H9 (cell line): ENCODE measurements at regions not wholly inside any gene's neighbourhood (a gene's known extent, or its start where the extent isn't known, plus 50 kb on each side); places are given as distances from the start of the nearest gene placed in this dataset.

ENCODE experiments used
- DNase-seq: peaks from one replicate; pipeline ENCODE4 v3.0.0-alpha.2; 2017
- H2AFZ ChIP-seq: one replicate; pipeline ENCODE4 v1.6.1; 2013; ENCODE audit warnings: mild to moderate bottlenecking, low read length, control low read depth, moderate library complexity
- H2AK5ac ChIP-seq: 2 replicates; pipeline ENCODE4 v1.6.1; 2013; ENCODE audit warnings: low read length, control low read depth, mixed read lengths; ENCODE audit not compliant: insufficient read length
- H2BK120ac ChIP-seq: one replicate; pipeline ENCODE4 v1.6.1; 2013; ENCODE audit warnings: low read depth, mild to moderate bottlenecking, low read length, control low read depth, inconsistent platforms; ENCODE audit not compliant: poor library complexity, severe bottlenecking
- H2BK12ac ChIP-seq: 2 replicates; pipeline ENCODE4 v1.6.1; 2013; ENCODE audit warnings: low read length, control low read depth, mixed read lengths, low read depth; ENCODE audit not compliant: insufficient read length
- H2BK15ac ChIP-seq: 2 replicates; pipeline ENCODE4 v1.6.1; 2013; ENCODE audit warnings: low read depth, low read length, control low read depth
- H2BK20ac ChIP-seq: one replicate; pipeline ENCODE4 v1.6.1; 2013; ENCODE audit warnings: low read depth, mild to moderate bottlenecking, low read length, control low read depth, inconsistent platforms; ENCODE audit not compliant: poor library complexity, severe bottlenecking
- H2BK5ac ChIP-seq: 2 replicates; pipeline ENCODE4 v1.6.1; 2013; ENCODE audit warnings: low read length, control low read depth, mixed read lengths; ENCODE audit not compliant: insufficient read length
- H3K14ac ChIP-seq: 2 replicates; pipeline ENCODE4 v1.6.1; 2013; ENCODE audit warnings: low read length, control low read depth; ENCODE audit not compliant: insufficient read depth
- H3K18ac ChIP-seq: 2 replicates; pipeline ENCODE4 v1.6.1; 2013; ENCODE audit warnings: low read depth, mild to moderate bottlenecking, mixed read lengths, low read length, control low read depth; ENCODE audit not compliant: insufficient read length
- H3K23ac ChIP-seq: 2 replicates; pipeline ENCODE4 v1.6.1; 2013; ENCODE audit warnings: low read length, control low read depth, mixed read lengths, low read depth; ENCODE audit not compliant: insufficient read length
- H3K23me2 ChIP-seq: 2 replicates; pipeline ENCODE4 v1.6.1; 2013; ENCODE audit warnings: low read depth, mild to moderate bottlenecking, mixed read lengths, low read length, control low read depth; ENCODE audit not compliant: insufficient read length, poor library complexity, severe bottlenecking
- H3K27ac ChIP-seq: 2 replicates; pipeline ENCODE4 v1.5.1; 2013; ENCODE audit warnings: low read length, control low read depth, mixed read lengths, low read depth; ENCODE audit not compliant: insufficient read length
- H3K27me3 ChIP-seq: 2 replicates; pipeline ENCODE4 v1.6.1; 2013; ENCODE audit warnings: low read length, control low read depth, inconsistent platforms; ENCODE audit not compliant: insufficient read depth
- H3K4ac ChIP-seq: 2 replicates; pipeline ENCODE4 v1.6.1; 2013; ENCODE audit warnings: low read depth, mild to moderate bottlenecking, control low read depth, inconsistent platforms, low read length, moderate library complexity
- H3K4me1 ChIP-seq: 2 replicates; pipeline ENCODE4 v1.6.1; 2013; ENCODE audit warnings: low read length, control low read depth, inconsistent platforms; ENCODE audit not compliant: insufficient read depth
- H3K4me2 ChIP-seq: 2 replicates; pipeline ENCODE4 v1.6.1; 2013; ENCODE audit warnings: low read length, control low read depth, mixed read lengths; ENCODE audit not compliant: insufficient read length, insufficient read depth
- H3K56ac ChIP-seq: 2 replicates; pipeline ENCODE4 v1.6.1; 2013; ENCODE audit warnings: low read depth, mild to moderate bottlenecking, mixed read lengths, low read length, control low read depth; ENCODE audit not compliant: insufficient read length
- H3K79me1 ChIP-seq: 2 replicates; pipeline ENCODE4 v1.6.1; 2013; ENCODE audit warnings: low read depth, mild to moderate bottlenecking, moderate library complexity, low read length, control low read depth, inconsistent platforms; ENCODE audit not compliant: insufficient read depth, poor library complexity, severe bottlenecking
- H3K79me2 ChIP-seq: 2 replicates; pipeline ENCODE4 v1.6.1; 2013; ENCODE audit warnings: low read length, control low read depth, inconsistent platforms; ENCODE audit not compliant: insufficient read depth
- H3K9ac ChIP-seq: 2 replicates; pipeline ENCODE4 v1.6.1; 2013; ENCODE audit warnings: low read length, control low read depth, mixed read lengths; ENCODE audit not compliant: insufficient read length; ENCODE audit errors: extremely low read depth
- H3K9me3 ChIP-seq: one replicate; pipeline ENCODE4 v1.6.1; 2013; ENCODE audit warnings: low read depth, low read length, inconsistent platforms; ENCODE audit not compliant: control insufficient read depth
- H3T11ph ChIP-seq: one replicate; pipeline ENCODE4 v1.6.1; 2013; ENCODE audit warnings: mild to moderate bottlenecking, low read length, control low read depth, inconsistent platforms
- H4K20me1 ChIP-seq: one replicate; pipeline ENCODE4 v1.6.1; 2013; ENCODE audit not compliant: control insufficient read depth, insufficient read length, insufficient read depth
- H4K5ac ChIP-seq: 2 replicates; pipeline ENCODE4 v1.6.1; 2013; ENCODE audit warnings: low read depth, mild to moderate bottlenecking, mixed read lengths, low read length, control low read depth; ENCODE audit not compliant: insufficient read length
- H4K8ac ChIP-seq: replicated peaks from 2 replicates; pipeline ENCODE4 v1.6.1; 2013; ENCODE audit warnings: low read length, control low read depth, mixed read lengths, low read depth; ENCODE audit not compliant: insufficient read length
- H4K91ac ChIP-seq: 2 replicates; pipeline ENCODE4 v1.6.1; 2013; ENCODE audit warnings: low read depth, mild to moderate bottlenecking, moderate library complexity, mixed read lengths, low read length, control low read depth; ENCODE audit not compliant: insufficient read length
- H3K27ac Mint-ChIP-seq, 3 experiments: 2 replicates in 2 of 3; 3 replicates in 1 of 3; pipeline ENCODE4 v1.8.0; 2020 to 2021; ENCODE audit warnings: mixed read lengths in 3 of 3, mild to moderate bottlenecking in 1 of 3, moderate library complexity in 1 of 3
- H3K27me3 Mint-ChIP-seq: 2 replicates; pipeline ENCODE4 v1.8.0; 2021; ENCODE audit warnings: low read depth, mild to moderate bottlenecking, moderate library complexity, mixed read lengths
- H3K36me3 Mint-ChIP-seq, 3 experiments: 2 replicates in 2 of 3; 3 replicates in 1 of 3; pipeline ENCODE4 v1.8.0; 2020 to 2021; ENCODE audit warnings: low read depth in 3 of 3, mixed read lengths in 3 of 3; ENCODE audit not compliant: insufficient read depth in 1 of 3
- H3K4me1 Mint-ChIP-seq, 2 experiments: 2 replicates each; pipeline ENCODE4 v1.8.0; 2020; ENCODE audit warnings: mixed read lengths in 2 of 2
- H3K4me3 Mint-ChIP-seq, 2 experiments: 2 replicates in 1 of 2; 3 replicates in 1 of 2; pipeline ENCODE4 v1.8.0; 2020 to 2021; ENCODE audit warnings: mild to moderate bottlenecking in 2 of 2, mixed read lengths in 2 of 2, moderate library complexity in 1 of 2
- H3K9me3 Mint-ChIP-seq, 2 experiments: 2 replicates in 1 of 2; 3 replicates in 1 of 2; pipeline ENCODE4 v1.8.0; 2020; ENCODE audit warnings: mild to moderate bottlenecking in 2 of 2, mixed read lengths in 2 of 2, moderate library complexity in 1 of 2
- CTCF ChIP-seq: fragments of 200-600 bp; sonication (generic); conservative IDR thresholded peaks from 3 replicates; pipeline ENCODE4 v1.8.0; 2021; ENCODE audit warnings: antibody characterized with exemption, mild to moderate bottlenecking

GRCh38 chr9:10729213-10729612 lies 116.4 kb upstream of the PTPRD start:
- Histone ChIP-seq H3K14ac (no peak overlapping the region), H3K9me3 (no peaks in the 10 kb centered on the region), H4K5ac (no peak overlapping the region), H2AFZ (no peak overlapping the region), H3K4ac (no peak overlapping the region), H3K79me1 (no peaks in the 10 kb centered on the region), H3T11ph (no peak overlapping the region), H2BK12ac (no peak overlapping the region), H4K20me1 (no peaks in the 10 kb centered on the region), H3K23ac (no peak overlapping the region), H3K18ac (no peak overlapping the region), H3K23me2 (no peaks in the 10 kb centered on the region), H3K4me1 (no peaks in the 10 kb centered on the region), H2AK5ac (no peak overlapping the region), H4K91ac (no peak overlapping the region), H3K27ac (no peak overlapping the region), H2BK20ac (no peak overlapping the region), H3K79me2 (no peaks in the 10 kb centered on the region), H3K9ac (no peak overlapping the region), H2BK120ac (no peak overlapping the region), H2BK15ac (no peak overlapping the region), H3K56ac (no peak overlapping the region), H2BK5ac (no peak overlapping the region), H3K27me3 (no peaks in the 10 kb centered on the region), H4K8ac (no peak overlapping the region), H3K4me2 (no peak overlapping the region)
- Mint-ChIP-seq H3K27me3 (no peaks in the 10 kb centered on the region), H3K36me3 (no peaks in the 10 kb centered on the region), H3K4me3 (no peak overlapping the region), H3K27ac (no peak overlapping the region), H3K9me3 (no peaks in the 10 kb centered on the region), H3K4me1 (peaks cover 0 to 6% of the 10 kb centered on the region in 2 experiments; a peak in 2 of 4 replicates)
- TF ChIP-seq CTCF, result no peak
- no peak for DNase-seq
